ENCODE measurements at regions not wholly inside any gene's neighbourhood (a gene's known extent, or its start where the extent isn't known, plus 50 kb on each side); places are given as distances from the start of the nearest gene placed in this dataset.

DNA sequence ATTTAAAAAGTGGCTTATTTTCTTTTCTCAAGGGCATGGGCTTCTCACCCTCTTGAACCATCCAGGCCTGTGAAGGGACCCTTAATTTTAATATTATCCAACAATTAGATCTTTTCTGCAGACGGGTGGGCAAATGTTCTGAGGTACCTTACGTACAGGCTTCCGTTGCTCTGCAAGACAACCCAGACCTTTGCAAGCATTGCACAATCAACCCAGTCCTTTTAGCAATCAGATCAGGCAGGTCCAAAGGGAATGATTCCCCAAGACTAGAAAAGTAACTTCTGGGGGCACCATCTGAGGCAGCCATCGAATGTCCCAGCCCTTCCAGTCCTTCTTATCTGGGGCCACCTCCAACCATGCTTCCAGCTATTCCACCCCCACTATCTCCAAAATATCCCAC is 67.3 kb upstream of the TACR3 start:
- Histone ChIP-seq H3K27me3 (ENCODE audit: control insufficient read depth in 1 of 2, insufficient read depth in 2 of 2, low read length in 2 of 2) (no peaks in the 10 kb centered on the region), H3K4me3 (ENCODE audit: low read length) (no peak overlapping the region), H3K27ac (ENCODE audit: low read depth in 1 of 2, low read length in 2 of 2) (no peak overlapping the region), H3K36me3 (ENCODE audit: insufficient read depth, low read length) (no peaks in the 10 kb centered on the region), H3K9me3 (ENCODE audit: control insufficient read depth in 1 of 2, insufficient read depth in 1 of 2, low read length in 2 of 2) (no peaks in the 10 kb centered on the region), H3K4me1 (ENCODE audit: insufficient read depth, low read length) (no peaks in the 10 kb centered on the region)
- DNase-seq (no peak), ATAC-seq (ENCODE audit: poor library complexity) (no peak)
- ChIA-PET POLR2A (no interaction called here), CTCF (no interaction called here)
- Mint-ChIP-seq H3K4me3 (no peak overlapping the region), H3K4me1 (ENCODE audit: low read depth) (no peaks in the 10 kb centered on the region), H3K27me3 (no peaks in the 10 kb centered on the region), H3K36me3 (ENCODE audit: low read depth) (no peaks in the 10 kb centered on the region), H3K27ac (no peak overlapping the region), H3K9me3 (no peaks in the 10 kb centered on the region)
- TF ChIP-seq, protein P1, sequence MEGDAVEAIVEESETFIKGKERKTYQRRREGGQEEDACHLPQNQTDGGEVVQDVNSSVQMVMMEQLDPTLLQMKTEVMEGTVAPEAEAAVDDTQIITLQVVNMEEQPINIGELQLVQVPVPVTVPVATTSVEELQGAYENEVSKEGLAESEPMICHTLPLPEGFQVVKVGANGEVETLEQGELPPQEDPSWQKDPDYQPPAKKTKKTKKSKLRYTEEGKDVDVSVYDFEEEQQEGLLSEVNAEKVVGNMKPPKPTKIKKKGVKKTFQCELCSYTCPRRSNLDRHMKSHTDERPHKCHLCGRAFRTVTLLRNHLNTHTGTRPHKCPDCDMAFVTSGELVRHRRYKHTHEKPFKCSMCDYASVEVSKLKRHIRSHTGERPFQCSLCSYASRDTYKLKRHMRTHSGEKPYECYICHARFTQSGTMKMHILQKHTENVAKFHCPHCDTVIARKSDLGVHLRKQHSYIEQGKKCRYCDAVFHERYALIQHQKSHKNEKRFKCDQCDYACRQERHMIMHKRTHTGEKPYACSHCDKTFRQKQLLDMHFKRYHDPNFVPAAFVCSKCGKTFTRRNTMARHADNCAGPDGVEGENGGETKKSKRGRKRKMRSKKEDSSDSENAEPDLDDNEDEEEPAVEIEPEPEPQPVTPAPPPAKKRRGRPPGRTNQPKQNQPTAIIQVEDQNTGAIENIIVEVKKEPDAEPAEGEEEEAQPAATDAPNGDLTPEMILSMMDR (IDR thresholded peaks at IDR 0.05), result no peak
- intact Hi-C loops (cut with DNase I, micrococcal nuclease), result no loop called here

DNA sequence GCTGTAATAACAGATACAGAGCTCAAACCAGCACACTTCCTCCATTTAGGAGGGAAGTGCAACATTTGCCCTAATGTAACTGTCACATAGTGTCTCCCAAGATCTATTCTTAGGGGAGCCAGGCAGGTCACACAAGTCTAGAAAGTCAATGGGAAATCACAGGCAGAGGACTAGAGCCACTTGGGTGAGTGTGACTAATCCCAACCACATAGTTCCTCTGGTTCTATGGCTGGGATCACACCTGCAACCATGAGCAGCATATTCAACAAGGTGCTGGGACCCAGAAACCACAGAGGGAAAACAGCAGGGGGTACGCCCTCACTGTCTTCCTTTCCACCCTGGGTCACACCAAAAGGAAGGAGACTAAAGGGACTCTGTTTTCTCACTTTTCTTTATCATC is 66.8 kb upstream of the TACR3 start:
- Mint-ChIP-seq H3K4me1 (ENCODE audit: low read depth) (no peaks in the 10 kb centered on the region), H3K27ac (no peak overlapping the region), H3K4me3 (no peak overlapping the region), H3K36me3 (ENCODE audit: low read depth) (no peaks in the 10 kb centered on the region), H3K9me3 (no peaks in the 10 kb centered on the region), H3K27me3 (no peaks in the 10 kb centered on the region)
- intact Hi-C loops (cut with DNase I, micrococcal nuclease), result no loop called here
- Histone ChIP-seq H3K36me3 (ENCODE audit: insufficient read depth, low read length) (no peaks in the 10 kb centered on the region), H3K4me1 (ENCODE audit: insufficient read depth, low read length) (no peaks in the 10 kb centered on the region), H3K4me3 (ENCODE audit: low read length) (no peak overlapping the region), H3K27ac (ENCODE audit: low read depth in 1 of 2, low read length in 2 of 2) (no peak overlapping the region), H3K27me3 (ENCODE audit: control insufficient read depth in 1 of 2, insufficient read depth in 2 of 2, low read length in 2 of 2) (no peaks in the 10 kb centered on the region), H3K9me3 (ENCODE audit: control insufficient read depth in 1 of 2, insufficient read depth in 1 of 2, low read length in 2 of 2) (no peaks in the 10 kb centered on the region)
- TF ChIP-seq, protein P1 (IDR thresholded peaks at IDR 0.05), result no peak
- ChIA-PET CTCF (no interaction called here), POLR2A (no interaction called here)
- ATAC-seq (ENCODE audit: poor library complexity) (no peak), DNase-seq (no peak)

DNA sequence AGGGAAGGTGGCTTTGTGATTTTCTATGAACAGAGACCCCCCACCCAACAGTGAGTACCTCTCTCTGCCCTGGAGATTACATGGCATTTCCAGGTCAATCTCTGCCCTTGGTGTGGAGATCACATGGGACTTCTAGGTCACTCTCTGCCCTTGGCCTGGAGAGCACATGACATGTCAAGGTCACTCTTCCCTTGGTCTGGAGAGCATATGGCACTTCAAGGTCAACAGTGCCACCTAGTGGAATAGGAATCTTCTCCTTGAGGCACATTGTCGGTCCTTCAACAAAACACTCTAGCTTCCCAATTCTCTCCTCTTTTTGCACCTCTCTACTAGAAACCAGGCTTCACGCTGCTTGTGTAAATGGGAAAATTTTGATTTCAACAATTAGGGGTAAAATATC is 66.2 kb upstream of the TACR3 start:
- no peaks in the 10 kb centered on the region for H3K27me3 ChIP-seq (ENCODE audit: control insufficient read depth in 1 of 2, insufficient read depth in 2 of 2, low read length in 2 of 2)
- CTCF ChIA-PET, result no interaction called here
- ATAC-seq (ENCODE audit: poor library complexity) (no peak), DNase-seq (no peak)
- H3K4me3 ChIP-seq (ENCODE audit: low read length), result no peak overlapping the region
- no peaks in the 10 kb centered on the region for H3K36me3 ChIP-seq (ENCODE audit: insufficient read depth, low read length)
- Mint-ChIP-seq H3K9me3 (no peaks in the 10 kb centered on the region), H3K27me3 (no peaks in the 10 kb centered on the region), H3K4me3 (no peak overlapping the region), H3K36me3 (ENCODE audit: low read depth) (no peaks in the 10 kb centered on the region), H3K27ac (no peak overlapping the region), H3K4me1 (ENCODE audit: low read depth) (no peaks in the 10 kb centered on the region)
- TF ChIP-seq, protein P1 (IDR thresholded peaks at IDR 0.05), result no peak
- H3K27ac ChIP-seq (ENCODE audit: low read depth in 1 of 2, low read length in 2 of 2), result no peak overlapping the region
- H3K9me3 ChIP-seq (ENCODE audit: control insufficient read depth in 1 of 2, insufficient read depth in 1 of 2, low read length in 2 of 2), result no peaks in the 10 kb centered on the region
- POLR2A ChIA-PET, result no interaction called here
- intact Hi-C loops (cut with DNase I, micrococcal nuclease), result no loop called here
- no peaks in the 10 kb centered on the region for H3K4me1 ChIP-seq (ENCODE audit: insufficient read depth, low read length)

All from CD4-positive, alpha-beta T cell (primary cell).